ENCODE measurements at regions not wholly inside any gene's neighbourhood (a gene's known extent, or its start where the extent isn't known, plus 50 kb on each side); places are given as distances from the start of the nearest gene placed in this dataset.

- no peak for TF ChIP-seq POLR2AphosphoS5 (IDR thresholded peaks at IDR 0.05; ENCODE audit: low read depth, low read length)
- TF ChIP-seq CTCF (IDR thresholded peaks at IDR 0.05 in 2 of 3, conservative IDR thresholded peaks at IDR 0.05 in 1 of 3; ENCODE audit: borderline replicate concordance in 1 of 3, insufficient read depth in 1 of 3, low read depth in 2 of 3, low read length in 2 of 3), result no peak
- TF ChIP-seq EZH2 (IDR thresholded peaks at IDR 0.05), result no peak
- no peak for TF ChIP-seq POLR2A (IDR thresholded peaks at IDR 0.05; ENCODE audit: borderline replicate concordance, extremely low read depth, insufficient read depth, insufficient read length)
- TF ChIP-seq TCF7L2 (IDR thresholded peaks at IDR 0.05; ENCODE audit: borderline replicate concordance, extremely low read depth, insufficient read depth, insufficient read length), result no peak
- TF ChIP-seq ZNF274 (IDR thresholded peaks at IDR 0.05; ENCODE audit: low read depth, low read length), result no peak
- TF ChIP-seq EZH2phosphoT487 (IDR thresholded peaks at IDR 0.05; ENCODE audit: borderline replicate concordance), result no peak
- no peak for TF ChIP-seq CEBPB (IDR thresholded peaks at IDR 0.05; ENCODE audit: low read depth)
These were observed 117.4 kb upstream of the GRIA1 start for GRCh38 chr5:153373130-153373498.
